ENCODE measurements at regions not wholly inside any gene's neighbourhood (a gene's known extent, or its start where the extent isn't known, plus 50 kb on each side); places are given as distances from the start of the nearest gene placed in this dataset.

DNA sequence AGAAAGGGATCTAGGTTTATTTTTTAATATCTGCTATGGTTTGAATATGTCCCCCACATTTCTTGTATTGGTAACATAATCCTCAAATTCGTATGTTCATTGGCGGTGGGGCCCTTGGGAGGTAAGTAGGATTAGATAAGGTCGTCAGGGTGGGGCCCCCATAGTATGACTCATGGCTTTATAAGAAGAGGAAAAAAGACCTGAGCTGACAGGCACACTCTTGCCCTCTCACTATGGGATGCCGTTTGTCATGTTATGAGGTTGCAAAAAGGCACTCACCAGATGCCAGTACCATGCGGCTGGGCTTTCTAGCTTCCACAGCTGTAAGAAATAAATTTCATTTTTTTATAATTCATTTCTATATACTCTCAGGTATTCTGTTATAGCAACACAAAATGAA lies 67.3 kb upstream of the SGCD start:
- ATAC-seq (no peak), DNase-seq (no peak)
- Mint-ChIP-seq H3K36me3 (ENCODE audit: low read depth) (no peaks in the 10 kb centered on the region), H3K27ac (no peak overlapping the region), H3K27me3 (no peaks in the 10 kb centered on the region), H3K9me3 (ENCODE audit: low read depth) (no peaks in the 10 kb centered on the region), H3K4me3 (no peak overlapping the region), H3K4me1 (no peaks in the 10 kb centered on the region)
- intact Hi-C loops (cut with DNase I, micrococcal nuclease) = no loop called here
- ChIA-PET POLR2A (no interaction called here), CTCF (no interaction called here)

DNA sequence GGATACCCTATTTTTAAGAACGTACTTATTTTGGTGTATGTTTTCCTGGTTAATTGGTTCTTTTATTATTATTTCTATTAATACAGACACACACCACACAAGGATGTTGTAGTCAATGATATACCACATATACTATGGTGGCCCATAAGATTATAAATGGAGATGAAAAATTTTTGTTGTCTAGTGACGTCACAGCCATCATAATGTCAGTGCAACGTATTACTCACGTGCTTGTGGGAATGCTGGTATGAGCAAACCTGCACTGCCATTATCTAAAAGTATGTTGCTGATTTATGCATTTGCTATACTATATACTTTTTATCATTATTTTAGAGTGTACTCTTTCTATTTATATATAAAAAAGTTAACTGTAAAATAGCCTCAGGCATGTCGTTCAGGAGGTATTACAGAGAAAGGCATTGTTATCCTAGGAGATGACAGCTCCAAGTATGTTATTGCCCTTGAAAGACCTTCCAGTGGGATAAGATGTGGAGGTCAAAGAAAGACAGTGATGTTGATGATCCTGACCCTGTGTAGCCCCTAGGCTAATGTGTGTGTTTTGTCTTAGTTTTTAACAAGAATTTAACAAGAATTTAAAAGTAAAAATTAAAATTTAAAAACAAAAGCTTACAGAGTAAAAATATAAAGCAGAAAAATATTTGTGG lies 65.6 kb upstream of the SGCD start:
- no peaks in the 10 kb centered on the region for H3K27me3 Mint-ChIP-seq
- H3K4me3 Mint-ChIP-seq = no peak overlapping the region
- no peaks in the 10 kb centered on the region for H3K36me3 Mint-ChIP-seq (ENCODE audit: low read depth)
- DNase-seq = no peak
- no peaks in the 10 kb centered on the region for H3K4me1 Mint-ChIP-seq
- no peak for ATAC-seq
- no peak overlapping the region for H3K27ac Mint-ChIP-seq
- H3K9me3 Mint-ChIP-seq (ENCODE audit: low read depth) = no peaks in the 10 kb centered on the region
- intact Hi-C loops (cut with DNase I, micrococcal nuclease) = no loop called here
- CTCF ChIA-PET = no interaction called here
- POLR2A ChIA-PET = no interaction called here

DNA sequence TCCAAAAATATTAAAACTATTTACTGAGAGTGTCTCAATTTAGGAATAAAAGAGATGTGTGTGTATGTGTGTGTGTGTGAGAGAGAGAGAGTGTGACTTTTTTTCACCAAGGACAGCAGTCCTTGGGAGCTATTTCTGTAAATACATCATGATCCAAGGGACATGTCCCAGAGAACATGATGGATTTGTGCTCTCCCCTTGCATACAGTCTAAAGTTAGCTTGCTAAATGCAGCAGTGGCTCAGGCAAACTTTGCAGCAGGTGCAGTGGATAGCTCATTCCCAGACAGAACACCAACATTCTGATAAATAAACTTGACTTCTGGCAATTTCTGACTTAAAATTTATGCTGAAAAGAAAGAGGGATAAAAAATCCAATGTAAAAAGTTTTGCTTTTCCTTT lies 55.4 kb upstream of the SGCD start:
- Mint-ChIP-seq H3K4me1 (no peaks in the 10 kb centered on the region), H3K4me3 (no peak overlapping the region), H3K9me3 (ENCODE audit: low read depth) (peaks cover 18% of the 10 kb centered on the region), H3K36me3 (ENCODE audit: low read depth) (no peaks in the 10 kb centered on the region), H3K27me3 (peaks cover 4% of the 10 kb centered on the region), H3K27ac (no peak overlapping the region)
- CTCF ChIA-PET = no interaction called here
- POLR2A ChIA-PET = no interaction called here
- ATAC-seq = no peak
- intact Hi-C loops (cut with DNase I, micrococcal nuclease) = no loop called here
- no peak for DNase-seq

DNA sequence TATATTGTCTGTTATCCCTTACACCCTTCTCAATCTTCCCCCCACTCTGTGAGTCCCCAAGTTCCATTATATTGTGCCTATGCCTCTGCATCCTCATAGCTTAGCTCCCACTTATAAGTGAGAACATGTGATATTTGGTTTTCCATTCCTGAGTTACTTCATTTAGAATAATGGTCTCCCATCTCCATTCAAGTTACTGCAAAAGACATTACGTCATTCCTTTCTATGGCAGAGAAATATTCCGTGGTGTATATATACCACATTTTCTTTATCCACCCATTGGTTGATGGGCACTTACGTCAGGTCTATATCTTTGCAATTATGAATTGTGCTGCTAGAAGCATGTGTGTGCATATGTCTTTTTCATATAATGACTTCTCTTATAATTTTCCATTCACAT lies 54.8 kb upstream of the SGCD start:
- ChIA-PET POLR2A (no interaction called here), CTCF (no interaction called here)
- Mint-ChIP-seq H3K27me3 (peaks cover 2% of the 10 kb centered on the region), H3K9me3 (ENCODE audit: low read depth) (peaks cover 18% of the 10 kb centered on the region), H3K27ac (no peak overlapping the region), H3K4me1 (no peaks in the 10 kb centered on the region), H3K36me3 (ENCODE audit: low read depth) (no peaks in the 10 kb centered on the region), H3K4me3 (no peak overlapping the region)
- ATAC-seq = no peak
- DNase-seq = no peak
- intact Hi-C loops (cut with DNase I, micrococcal nuclease) = no loop called here

DNA sequence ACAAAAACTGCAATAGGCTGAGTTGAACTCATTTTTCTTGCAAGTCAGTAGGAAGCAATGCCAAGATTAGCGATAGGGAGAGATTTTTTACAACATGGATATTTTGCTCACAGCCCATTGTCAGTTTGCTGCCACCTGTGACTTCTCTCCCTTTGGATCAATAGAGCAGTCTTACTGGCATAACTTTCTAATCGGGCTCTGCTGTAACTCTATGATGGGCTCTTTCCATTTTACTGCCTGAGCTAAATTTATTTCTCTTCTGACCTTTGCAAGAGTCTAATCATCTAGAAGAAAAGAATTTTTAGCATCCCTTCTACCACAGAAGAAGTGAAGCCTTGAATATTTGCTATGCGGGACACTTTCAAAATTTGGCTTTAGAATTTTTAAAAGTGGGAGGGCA lies 53.6 kb upstream of the SGCD start:
- ChIA-PET CTCF (no interaction called here), POLR2A (no interaction called here)
- H3K4me1 Mint-ChIP-seq = no peaks in the 10 kb centered on the region
- H3K27ac Mint-ChIP-seq = no peak overlapping the region
- H3K4me3 Mint-ChIP-seq = no peak overlapping the region
- ATAC-seq (no peak), DNase-seq (no peak)
- intact Hi-C loops (cut with DNase I, micrococcal nuclease) = no loop called here
- H3K27me3 Mint-ChIP-seq = peaks cover 2% of the 10 kb centered on the region
- peaks cover 17% of the 10 kb centered on the region for H3K9me3 Mint-ChIP-seq (ENCODE audit: low read depth)
- no peaks in the 10 kb centered on the region for H3K36me3 Mint-ChIP-seq (ENCODE audit: low read depth)

DNA sequence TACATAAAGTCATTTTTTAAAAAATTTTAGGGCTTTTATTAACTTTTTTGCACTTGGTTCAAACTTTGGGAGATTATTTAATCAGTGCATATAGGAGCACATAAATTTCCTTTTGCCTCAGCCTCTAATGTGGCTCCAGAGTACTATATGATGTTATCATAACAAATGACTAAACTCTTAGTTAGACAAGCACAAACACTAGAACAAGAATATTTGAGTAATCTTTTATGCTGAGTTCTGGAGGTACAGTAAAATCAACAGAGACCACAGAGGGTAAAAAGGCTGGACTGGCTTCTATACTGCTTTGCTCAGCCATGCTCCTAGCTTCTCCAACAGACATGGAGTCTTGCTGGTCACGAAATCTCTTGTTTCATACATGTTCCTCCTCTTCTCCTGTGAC lies 52.5 kb upstream of the SGCD start:
- POLR2A ChIA-PET = no interaction called here
- H3K36me3 Mint-ChIP-seq (ENCODE audit: low read depth) = no peaks in the 10 kb centered on the region
- no peak overlapping the region for H3K27ac Mint-ChIP-seq
- no peak for ATAC-seq
- CTCF ChIA-PET = no interaction called here
- intact Hi-C loops (cut with DNase I, micrococcal nuclease) = loop anchor here in 1 of 2 experiments (2.0 kb wide), 1 partner anchor 60 kb away; no protein-coding TSS in a partner anchor
- no peak for DNase-seq
- H3K4me3 Mint-ChIP-seq = no peak overlapping the region
- peaks cover 2% of the 10 kb centered on the region for H3K27me3 Mint-ChIP-seq
- H3K4me1 Mint-ChIP-seq = no peaks in the 10 kb centered on the region
- H3K9me3 Mint-ChIP-seq (ENCODE audit: low read depth) = peaks cover 11% of the 10 kb centered on the region

Measured in activated CD4-positive, alpha-beta T cell treated with anti-CD3 and anti-CD28 coated beads for 36 hours (primary cell).